ENCODE measurements at regions not wholly inside any gene's neighbourhood (a gene's known extent, or its start where the extent isn't known, plus 50 kb on each side); places are given as distances from the start of the nearest gene placed in this dataset.
"Not testable (repeated sequence)": the region's sequence is repeated elsewhere in the genome, so short reads cannot be mapped to it uniquely, and the experiment has no call there.

DNA sequence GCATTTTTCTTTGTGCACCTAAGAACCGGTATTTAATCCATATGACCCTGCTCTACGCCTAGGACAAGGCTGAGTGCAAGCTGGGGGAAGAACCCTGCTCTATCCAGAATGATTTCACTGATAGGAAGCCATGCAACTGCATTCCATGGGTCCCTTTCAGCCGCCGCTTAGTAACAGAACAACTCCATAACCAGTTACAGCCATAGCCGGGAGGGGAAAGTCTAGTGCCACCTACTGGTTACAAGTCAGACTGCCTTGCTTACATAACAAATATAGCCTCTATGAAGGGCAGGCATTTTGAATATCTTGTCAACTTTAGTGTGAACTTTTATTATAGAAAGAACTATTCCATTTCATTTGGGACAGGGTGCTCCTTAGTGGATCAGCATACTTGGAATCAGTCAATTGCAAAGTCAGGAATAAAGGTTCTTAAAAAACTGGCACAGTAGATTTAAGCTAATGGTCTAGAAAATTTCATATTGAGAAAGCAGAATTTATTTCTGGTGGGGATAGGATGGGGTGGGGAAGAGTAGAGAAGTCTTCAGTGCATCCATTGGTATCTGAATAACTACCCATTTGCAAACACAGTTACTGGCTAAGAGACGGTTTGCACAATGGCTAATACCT, 521.7 kb downstream of the ADRA2A start:
- DNase-seq (ENCODE audit: low read depth), result peak; percentile 3

DNA sequence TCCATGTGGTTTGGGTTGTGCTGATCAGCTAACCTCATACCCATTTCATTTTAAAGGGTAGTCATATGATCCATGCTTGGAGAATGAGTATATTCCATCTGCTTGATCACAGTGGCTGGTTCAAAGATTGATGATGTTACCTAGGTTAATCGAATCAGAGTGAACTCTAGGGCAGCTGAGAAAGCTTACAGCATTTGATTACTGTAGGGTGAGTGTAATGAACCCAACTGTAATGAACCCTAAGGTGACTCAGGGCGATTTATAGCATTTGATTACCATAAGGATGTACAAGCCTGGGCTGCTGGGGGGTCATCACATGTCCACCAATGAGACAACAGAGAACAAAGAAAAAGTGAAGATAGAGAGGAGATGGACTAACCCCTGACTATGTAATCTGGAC, 523.1 kb downstream of the ADRA2A start:
- DNase-seq (ENCODE audit: low read depth), result no peak

DNA sequence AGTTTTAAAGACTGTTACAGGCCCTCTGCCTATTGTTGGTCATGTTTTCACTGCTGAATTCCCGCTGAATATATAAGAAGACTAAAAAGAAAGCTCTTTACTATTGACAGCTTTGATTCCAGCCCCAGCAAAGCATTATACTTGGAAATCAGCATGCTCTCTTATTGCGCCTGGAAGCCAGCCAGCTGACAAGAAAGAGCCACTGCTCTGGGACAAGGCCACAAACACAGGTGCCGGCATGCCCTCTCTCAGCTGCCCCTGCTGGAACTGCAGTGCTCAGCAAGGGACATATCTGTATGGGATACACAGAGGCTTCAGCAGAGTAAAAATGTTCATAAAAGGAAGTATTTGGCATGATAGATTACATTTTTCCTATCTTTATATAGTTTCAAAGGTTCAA, 523.9 kb downstream of the ADRA2A start:
- DNase-seq (ENCODE audit: low read depth), result no peak

DNA sequence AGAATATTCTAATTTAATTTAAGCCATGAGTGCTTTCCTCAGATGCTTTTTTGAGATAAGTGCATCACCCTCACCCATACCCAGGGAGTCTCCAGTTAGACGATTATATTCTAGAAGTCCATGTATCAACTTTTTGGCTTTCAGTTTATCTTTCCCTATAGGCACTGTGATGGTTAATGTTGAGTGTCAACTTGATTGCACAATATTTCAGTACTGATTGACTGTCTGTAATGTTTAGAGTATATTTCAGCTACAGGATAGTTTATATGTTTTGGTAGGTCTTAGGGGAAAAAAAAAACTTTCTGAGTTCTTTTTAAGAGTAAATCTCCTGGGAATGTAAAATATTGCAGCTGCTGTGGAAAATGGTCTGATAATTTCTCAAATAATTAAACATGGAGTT, 535.4 kb downstream of the ADRA2A start:
- no peak for DNase-seq (ENCODE audit: low read depth)

DNA sequence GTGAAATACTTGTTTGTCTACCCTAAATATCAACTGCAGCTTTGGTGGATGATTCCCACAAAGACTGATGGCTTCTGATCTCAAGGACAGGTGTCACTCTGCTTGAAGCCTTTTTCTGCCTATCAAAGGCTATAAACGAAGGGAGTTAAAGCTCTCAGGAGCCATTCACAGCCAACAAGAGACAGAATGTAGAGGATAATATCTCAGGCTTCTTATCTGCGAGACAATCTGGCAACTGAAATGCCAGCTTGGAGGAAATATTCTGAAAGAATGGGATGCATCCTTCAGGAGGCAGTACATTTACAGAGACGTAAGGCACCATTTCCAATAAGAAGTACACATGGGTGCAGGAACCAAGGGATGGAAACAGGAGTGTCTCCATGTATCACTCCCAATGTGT, 549.4 kb downstream of the GPAM start:
- DNase-seq (ENCODE audit: low read depth), result no peak

DNA sequence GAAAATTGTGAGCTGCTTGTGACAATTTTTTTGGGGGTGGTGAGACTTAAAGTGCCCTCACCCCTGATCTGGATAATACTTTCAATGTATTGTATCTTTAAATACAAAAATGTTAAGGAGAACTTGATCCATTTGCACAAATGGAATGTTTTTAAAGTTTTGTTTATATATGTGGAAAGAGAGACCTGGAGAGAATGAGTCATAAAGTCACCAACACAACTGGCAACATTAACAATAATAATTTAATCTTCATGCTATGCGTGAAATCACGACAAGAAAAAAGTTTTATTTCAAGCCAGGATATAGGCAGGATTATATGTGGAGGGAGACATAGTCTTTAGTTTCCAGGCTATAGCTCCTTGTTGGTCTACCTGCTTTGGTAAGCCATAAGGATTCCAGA, 537.5 kb downstream of the GPAM start:
- DNase-seq (ENCODE audit: low read depth), result no peak

DNA sequence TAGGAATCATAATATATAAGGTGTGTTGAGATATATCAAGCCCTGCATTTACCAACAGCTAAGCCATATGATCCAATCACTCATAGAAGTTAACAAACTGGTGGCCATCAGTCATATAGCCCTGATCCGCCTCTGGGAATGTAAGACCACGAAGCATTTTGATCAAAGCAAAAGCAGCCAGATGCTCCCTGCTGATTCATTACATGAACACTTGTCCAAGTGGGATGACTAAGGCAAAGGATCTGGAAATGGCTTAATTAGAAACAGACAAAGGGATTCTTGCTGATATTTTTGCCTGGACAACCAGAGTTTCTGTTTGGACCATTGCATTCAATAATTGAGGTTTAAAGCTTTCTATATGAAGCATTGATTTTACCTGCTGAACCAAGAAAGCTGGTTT, 535.5 kb downstream of the GPAM start:
- no peak for DNase-seq (ENCODE audit: low read depth)

DNA sequence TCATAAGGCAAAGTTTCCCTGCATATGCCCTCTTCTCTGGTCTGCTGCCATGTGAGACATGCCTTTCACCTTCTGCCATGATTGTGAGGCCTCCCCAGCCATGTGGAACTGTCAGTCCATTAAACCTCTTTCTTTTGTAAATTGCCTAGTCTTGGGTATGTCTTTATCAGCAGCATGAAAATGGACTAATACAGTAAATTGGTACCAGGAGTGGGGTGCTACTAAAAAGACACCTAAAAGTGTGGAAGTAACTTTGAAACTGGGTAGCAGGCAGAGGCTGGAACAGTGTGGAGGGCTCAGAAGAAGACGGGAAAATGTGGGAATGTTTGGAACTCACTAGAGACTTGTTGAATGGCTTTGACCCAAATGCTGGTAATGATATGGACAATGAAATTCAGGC, 534.5 kb downstream of the GPAM start:
- DNase-seq (ENCODE audit: low read depth), result not testable (repeated sequence)

DNA sequence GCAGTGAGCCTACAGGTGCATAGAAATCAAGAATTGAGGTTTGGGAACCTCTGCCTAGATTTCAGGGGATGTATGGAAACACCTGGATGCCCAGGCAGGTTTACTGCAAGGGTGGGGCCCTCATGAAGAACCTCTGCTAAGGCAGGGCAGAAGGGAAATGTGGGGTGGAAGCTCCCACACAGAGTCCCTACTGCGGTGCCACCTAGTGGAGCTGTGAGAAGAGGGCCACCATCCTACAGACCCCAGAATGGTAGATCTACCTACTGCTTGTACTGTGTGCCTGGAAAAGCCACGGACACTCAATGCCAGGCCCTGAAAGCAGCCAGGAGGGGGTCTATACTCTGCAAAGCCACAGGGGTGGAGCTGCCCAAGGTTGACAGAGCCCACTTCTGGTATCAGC, 533.5 kb downstream of the GPAM start:
- DNase-seq (ENCODE audit: low read depth), result no peak

DNA sequence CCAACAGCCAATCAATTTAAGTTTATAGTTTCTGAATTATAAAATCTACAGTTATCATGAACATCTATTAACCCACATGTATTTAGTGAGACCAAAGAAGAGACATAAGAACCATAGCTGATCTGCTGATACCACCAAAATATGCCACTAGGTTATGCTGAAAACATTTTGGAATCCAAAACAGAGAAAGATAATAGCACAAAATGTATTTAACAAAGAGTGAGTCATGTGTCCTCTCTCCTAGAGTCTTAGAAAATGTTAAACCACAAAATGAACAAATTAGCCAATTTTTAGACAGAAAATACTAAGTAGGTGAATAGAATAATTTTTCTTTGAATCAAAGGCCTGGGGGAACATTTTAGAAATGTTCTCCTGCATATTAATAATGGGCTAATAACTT, 527.5 kb downstream of the GPAM start:
- no peak for DNase-seq (ENCODE audit: low read depth)

DNA sequence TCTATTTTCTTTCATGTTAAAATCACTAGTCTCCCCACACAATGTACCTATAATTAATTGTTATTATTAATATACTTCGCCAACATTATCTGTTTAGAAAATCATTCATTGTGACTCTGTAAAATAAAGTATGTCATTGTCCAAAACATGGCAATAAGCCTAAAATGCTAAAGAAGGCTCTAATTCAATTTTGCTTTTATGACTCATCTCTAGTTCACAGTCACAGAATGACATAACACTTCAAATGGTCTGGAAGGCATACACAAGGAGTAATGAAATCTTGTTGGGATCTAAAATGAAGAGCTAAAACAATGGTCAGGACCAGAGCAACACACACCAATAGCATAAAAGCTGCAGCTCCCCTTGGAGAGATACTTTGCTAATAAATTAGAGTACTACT, 505.8 kb downstream of the GPAM start:
- no peak for DNase-seq (ENCODE audit: low read depth)

DNA sequence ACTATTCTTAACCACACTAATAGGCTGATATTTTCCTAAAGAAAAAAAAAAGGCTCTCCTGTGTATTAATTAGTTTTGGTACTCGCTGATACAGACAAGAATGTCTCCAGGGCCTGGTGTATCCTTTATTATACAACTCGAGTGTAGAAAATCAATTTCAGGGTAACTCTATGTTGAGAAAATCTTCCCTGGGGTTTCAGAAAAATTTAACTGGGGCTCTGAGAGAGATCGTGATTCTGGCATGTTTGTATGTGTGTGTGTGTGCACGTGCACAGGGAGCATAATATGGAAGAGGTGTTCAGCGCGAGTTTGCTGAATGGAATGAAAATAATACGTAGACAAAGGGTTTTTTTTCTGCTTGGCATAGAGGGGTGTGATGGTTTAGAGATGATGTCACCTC, 496.8 kb downstream of the GPAM start:
- DNase-seq (ENCODE audit: low read depth), result no peak

DNA sequence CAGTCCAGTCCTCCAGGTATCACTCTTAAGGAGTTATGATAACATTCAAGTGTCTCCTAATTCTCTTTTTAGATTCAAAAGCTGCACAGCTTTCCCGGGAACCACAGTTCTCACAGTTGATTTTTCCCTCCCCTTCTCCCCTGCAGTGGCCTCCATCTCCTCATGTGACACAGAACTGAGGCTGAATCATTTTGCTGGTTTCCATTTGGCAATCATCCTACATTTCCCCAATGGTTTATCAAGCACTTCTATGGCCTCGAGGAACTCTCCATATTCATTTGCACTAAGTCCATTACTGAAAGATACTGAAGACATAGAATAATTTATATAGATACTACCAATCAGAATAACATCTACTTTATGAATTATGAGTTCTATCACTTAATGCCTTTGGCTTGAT, 484.9 kb downstream of the GPAM start:
- DNase-seq (ENCODE audit: low read depth), result no peak

DNA sequence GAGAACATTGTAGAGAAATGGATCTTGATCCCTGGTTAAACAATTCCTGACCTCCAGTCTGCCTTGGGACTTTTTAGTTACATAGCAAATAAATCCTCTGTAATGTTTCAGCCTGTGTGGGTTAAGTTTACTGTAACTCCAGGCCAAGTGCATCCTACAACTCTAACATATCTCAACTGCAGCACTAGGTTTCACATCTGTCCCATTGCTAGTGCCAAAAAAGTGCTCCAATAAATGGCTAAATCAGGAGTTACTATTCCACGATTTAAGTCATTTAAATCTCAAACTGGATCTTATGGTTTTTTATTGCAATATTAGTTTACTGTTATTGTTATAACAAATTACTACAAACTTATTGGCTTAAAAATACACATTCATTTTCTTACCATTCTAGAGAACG, 479.6 kb downstream of the GPAM start:
- no peak for DNase-seq (ENCODE audit: low read depth)

DNA sequence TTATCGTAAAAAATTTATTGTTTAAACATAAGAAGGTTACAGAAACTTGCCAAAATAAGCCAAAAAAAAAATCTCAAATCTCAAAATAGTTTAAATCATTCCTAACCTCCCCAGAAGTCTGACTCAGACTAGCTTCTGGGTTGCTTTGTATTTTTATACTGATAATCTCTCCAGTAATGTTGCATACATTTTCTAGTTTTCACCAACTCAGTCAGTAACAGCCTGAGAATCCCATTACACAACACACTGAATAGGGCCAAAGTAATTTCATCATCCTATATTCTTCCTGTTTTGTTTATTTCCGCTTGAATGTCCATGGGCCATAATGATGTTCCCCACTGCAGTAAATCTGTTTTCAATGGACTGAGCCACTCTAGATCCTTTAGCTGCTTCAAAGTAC, 478.5 kb downstream of the GPAM start:
- no peak for DNase-seq (ENCODE audit: low read depth)

DNA sequence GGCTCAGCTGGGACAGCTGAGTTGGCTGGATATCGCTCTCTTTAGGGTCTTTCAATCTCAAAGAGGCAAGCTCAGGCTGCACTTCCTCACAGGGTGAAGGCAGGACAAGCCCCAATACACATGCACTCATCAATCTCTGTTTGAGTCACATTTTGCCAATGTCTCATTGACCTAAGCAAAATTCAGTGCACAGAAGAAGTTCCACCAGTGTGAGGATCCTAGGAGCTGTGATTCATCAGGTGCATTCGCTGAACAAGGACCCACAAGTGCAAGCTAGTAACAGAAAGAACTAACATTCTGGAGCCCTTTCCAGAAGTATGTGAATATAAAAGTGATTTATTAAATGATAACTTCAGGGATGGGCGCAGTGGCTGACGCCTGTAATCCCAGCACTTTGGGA, 477.2 kb downstream of the GPAM start:
- DNase-seq (ENCODE audit: low read depth), result no peak

DNA sequence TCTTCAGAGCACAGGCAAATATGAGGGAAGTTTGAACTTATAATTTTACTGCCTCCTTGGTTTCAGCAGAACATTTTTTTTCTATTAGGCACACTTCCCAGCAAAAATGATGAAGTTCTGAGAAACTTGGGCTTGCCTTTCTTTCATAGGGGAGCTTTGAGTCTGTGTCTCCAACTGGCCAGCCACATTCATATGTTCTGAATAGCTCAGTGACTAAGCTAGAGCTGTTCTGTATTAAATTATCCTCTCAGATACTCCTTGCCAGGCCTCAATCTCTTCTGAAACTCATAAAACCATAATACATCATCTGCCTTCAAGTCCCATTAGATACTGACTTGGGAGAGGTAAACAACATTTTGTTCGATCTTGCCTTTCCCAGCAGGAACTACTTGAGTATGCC, 476.5 kb downstream of the GPAM start:
- no peak for DNase-seq (ENCODE audit: low read depth)

DNA sequence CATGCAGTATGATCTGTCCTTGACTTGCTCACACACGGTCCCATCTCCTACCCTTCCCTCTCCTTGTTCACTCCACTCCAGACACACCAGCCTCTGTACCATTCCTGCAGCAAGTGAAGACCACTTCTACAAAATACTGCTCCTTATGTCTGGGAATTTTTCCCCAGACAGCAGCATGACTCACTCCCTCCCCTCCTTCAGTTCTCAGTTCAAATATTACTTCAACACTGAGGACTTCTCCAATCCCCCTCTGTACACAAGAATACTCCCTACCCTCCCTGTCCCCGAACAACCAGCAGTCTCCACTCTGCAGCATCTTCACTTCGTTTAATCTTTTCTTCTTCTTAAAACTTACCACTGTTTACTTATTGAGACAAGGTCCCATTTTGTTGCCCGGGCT, 474.0 kb downstream of the GPAM start:
- no peak for DNase-seq (ENCODE audit: low read depth)

DNA sequence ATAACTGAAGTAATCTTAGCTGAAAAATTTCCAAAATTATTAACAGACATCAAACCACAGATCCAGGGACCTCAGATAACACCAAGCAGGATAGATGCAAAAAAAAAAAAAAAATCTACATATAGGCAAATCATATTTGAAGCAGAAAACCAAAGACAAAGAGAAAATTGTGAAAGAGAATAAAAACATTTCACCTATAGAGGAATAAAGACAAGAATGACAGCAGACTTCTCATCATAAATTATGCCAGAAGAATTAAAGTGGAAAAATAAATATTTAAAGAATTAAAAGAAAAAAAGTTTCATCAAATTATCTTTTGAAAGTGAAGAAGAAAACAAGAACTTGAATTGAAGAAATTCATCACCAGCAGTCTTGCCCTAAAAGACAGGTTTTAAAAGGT, 467.5 kb downstream of the GPAM start:
- DNase-seq (ENCODE audit: low read depth), result no peak

DNA sequence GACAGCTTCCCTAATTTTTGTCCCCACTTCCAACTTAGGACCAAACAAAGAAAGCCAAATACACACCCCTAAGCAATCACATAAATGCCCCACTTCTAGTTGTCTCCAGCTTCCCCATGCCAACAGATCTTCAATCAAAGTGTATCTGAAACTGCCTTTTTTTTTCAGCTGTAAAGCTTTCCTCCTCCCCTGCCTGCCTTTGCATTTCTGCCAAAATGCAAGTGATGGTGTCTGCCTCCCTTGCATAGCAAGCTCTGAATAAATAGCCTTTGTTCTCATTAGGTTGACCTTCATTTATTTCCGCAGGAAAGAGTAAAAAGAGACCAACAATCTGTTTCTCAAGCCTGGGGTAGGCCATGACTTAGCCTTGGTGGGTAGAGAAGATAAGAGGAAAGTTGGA, 459.4 kb downstream of the GPAM start:
- DNase-seq (ENCODE audit: low read depth), result no peak

DNA sequence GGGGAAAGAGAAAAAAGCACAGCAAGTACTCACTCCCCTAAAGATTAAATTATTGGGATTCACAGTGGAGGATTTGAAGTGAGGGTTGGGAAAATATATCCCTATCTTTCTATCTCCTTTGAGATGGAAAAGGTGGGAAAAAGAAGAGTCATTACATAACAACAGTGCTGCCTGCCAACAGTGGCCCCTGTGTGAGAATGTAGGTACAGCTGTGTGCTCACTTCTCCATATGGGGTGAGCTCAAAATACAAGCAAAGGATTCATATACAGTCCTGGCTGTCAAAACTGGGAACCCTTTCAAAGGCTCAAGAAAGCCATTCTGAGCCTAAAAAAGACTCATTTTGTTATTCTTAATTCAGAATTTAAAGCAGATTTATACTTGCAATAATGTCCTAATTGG, 458.5 kb downstream of the GPAM start:
- DNase-seq (ENCODE audit: low read depth), result no peak

DNA sequence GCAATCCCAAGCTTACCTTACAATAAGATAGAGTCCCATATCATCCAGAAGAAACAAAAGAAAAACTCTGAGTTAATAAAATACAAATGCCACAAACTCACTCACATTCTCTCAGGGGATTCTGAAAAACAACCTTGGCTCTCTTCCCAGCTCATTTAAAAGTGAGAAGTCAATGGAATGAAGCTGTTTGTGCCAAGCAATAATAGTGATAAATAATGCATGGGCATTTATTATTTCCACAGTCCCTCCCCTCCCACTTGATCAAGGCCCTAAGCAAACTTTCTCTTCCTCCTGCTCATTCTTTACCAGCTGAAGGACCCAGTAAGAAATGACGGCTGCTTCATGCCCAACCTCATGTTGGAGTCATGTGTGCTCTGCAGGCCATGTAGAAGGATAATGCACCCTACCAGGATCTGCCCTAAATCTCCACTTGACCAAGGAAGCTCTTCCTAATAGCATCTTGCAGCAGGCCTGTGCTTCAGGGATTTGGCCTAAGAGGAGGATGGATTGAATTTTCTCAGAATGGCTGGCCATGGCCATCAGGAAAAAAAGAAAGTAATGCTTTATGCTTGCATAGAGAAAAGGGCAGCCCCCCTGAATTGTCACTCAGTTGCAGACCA, 451.3 kb downstream of the GPAM start:
- DNase-seq (ENCODE audit: low read depth), result no peak

DNA sequence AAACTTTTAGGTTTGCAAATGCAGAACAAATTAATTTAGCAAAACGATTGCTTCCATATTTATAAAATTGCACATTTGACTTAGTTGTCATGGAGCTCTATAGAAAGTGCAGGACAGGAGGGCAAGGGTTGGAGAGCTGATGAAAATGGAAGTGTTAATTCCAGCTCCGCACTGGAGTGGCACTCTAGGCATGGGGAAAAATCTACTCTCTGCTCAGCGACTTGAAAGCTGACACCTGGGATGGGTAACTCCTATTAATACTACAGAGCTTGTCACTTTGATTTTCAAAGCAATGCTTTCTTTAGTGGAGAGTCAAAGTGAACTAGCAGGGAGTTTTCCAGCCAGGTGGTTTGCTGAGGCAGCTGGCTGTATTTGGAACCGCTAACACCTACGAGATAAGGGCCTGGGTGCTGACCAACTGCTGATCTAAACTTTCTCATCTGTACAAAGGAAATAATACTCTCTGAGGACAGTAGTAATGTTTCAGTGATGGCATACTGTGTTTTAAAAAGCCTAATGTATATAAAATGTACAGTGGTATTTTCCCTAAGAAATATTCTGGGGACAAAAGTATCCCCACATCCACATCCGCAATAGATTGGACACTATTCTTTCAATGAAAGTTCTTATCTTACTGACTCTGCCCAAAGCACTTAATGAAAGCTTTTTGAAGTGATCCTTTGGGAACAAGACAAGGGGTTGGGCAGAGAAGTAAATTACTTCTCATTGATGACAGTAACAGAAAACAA, 444.3 kb downstream of the GPAM start:
- DNase-seq (ENCODE audit: low read depth), result no peak

DNA sequence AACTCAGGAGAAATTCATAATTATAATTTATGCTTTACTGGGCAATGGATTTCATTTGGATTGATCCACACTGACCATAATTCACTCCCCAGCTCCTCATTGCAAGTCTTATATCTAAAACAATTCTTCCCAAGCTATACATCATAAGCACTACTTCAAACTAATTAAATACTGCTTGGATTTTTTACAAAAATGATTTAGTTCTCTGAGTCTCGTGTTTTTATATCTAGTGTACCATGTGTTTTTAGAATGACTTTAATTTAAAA, 443.8 kb downstream of the GPAM start:
- DNase-seq (ENCODE audit: low read depth), result no peak
